GM23338 (cell line): ENCODE measurements at regions not wholly inside any gene's neighbourhood (a gene's known extent, or its start where the extent isn't known, plus 50 kb on each side); places are given as distances from the start of the nearest gene placed in this dataset.

Experiments used
- ATAC-seq: fragments of 200-7000 bp; cut with Tn5 transposase; 3 replicates; pipeline ENCODE4 v1.9.1; 2020
- DNase-seq: peaks from one replicate; pipeline ENCODE4 v3.0.0-alpha.2; 2015; ENCODE audit warnings: low spot score
- H2AFZ ChIP-seq: fragments of 200-600 bp; sonication (generic); 2 replicates; pipeline ENCODE4 v1.8.0; 2016; ENCODE audit warnings: antibody characterized with exemption, mild to moderate bottlenecking, moderate library complexity
- H3F3A ChIP-seq: fragments of 200-600 bp; sonication (generic); replicated peaks from 2 replicates; pipeline ENCODE4 v1.8.0; 2017; ENCODE audit warnings: antibody characterized with exemption, mixed run types, low read depth
- H3K27ac ChIP-seq: fragments of 200-600 bp; sonication (generic); 2 replicates; pipeline ENCODE4 v1.6.1; 2016; ENCODE audit warnings: low read depth
- H3K27me3 ChIP-seq: fragments of 200-600 bp; sonication (generic); 2 replicates; pipeline ENCODE4 v1.8.0; 2016; ENCODE audit warnings: mild to moderate bottlenecking, mixed run types, moderate library complexity; ENCODE audit not compliant: insufficient read depth
- H3K36me3 ChIP-seq: fragments of 200-600 bp; sonication (generic); 2 replicates; pipeline ENCODE4 v1.8.0; 2016; ENCODE audit warnings: mild to moderate bottlenecking; ENCODE audit not compliant: insufficient read depth
- H3K4me1 ChIP-seq: fragments of 200-600 bp; sonication (generic); 2 replicates; pipeline ENCODE4 v1.8.0; 2016; ENCODE audit warnings: mild to moderate bottlenecking, moderate library complexity; ENCODE audit not compliant: insufficient read depth
- H3K4me2 ChIP-seq: fragments of 200-600 bp; sonication (generic); 2 replicates; pipeline ENCODE4 v1.7.1; 2017; ENCODE audit warnings: mixed run types
- H3K4me3 ChIP-seq: fragments of 200-600 bp; sonication (generic); 2 replicates; pipeline ENCODE4 v1.6.1; 2016; ENCODE audit warnings: mixed run types
- H3K79me2 ChIP-seq: fragments of 200-600 bp; sonication (generic); replicated peaks from 2 replicates; pipeline ENCODE4 v1.8.0; 2017; ENCODE audit warnings: mild to moderate bottlenecking; ENCODE audit not compliant: insufficient read depth
- H3K9me2 ChIP-seq: fragments of 200-600 bp; sonication (generic); 2 replicates; pipeline ENCODE4 v1.8.0; 2017; ENCODE audit not compliant: insufficient read depth
- H4K20me1 ChIP-seq: fragments of 200-600 bp; sonication (generic); replicated peaks from 2 replicates; pipeline ENCODE4 v1.8.0; 2017; ENCODE audit warnings: mild to moderate bottlenecking; ENCODE audit not compliant: insufficient read depth
- H3K27ac Mint-ChIP-seq: 2 replicates; pipeline ENCODE4 v1.8.0; 2020; ENCODE audit warnings: inconsistent platforms, mild to moderate bottlenecking, moderate library complexity, mixed read lengths
- H3K27me3 Mint-ChIP-seq: 3 replicates; pipeline ENCODE4 v1.8.0; 2022; ENCODE audit warnings: low read depth, mild to moderate bottlenecking, moderate library complexity, mixed read lengths, inconsistent platforms; ENCODE audit not compliant: insufficient read depth, poor library complexity
- H3K36me3 Mint-ChIP-seq: 3 replicates; pipeline ENCODE4 v1.8.0; 2021; ENCODE audit warnings: low read depth, mild to moderate bottlenecking, inconsistent platforms, moderate library complexity, mixed read lengths
- H3K4me1 Mint-ChIP-seq: 3 replicates; pipeline ENCODE4 v1.8.0; 2020; ENCODE audit warnings: mild to moderate bottlenecking, inconsistent platforms, mixed read lengths
- H3K4me3 Mint-ChIP-seq: 3 replicates; pipeline ENCODE4 v1.8.0; 2021; ENCODE audit warnings: moderate library complexity, mild to moderate bottlenecking, inconsistent platforms, mixed read lengths
- H3K9me3 Mint-ChIP-seq: 3 replicates; pipeline ENCODE4 v1.8.0; 2020; ENCODE audit warnings: moderate library complexity, mild to moderate bottlenecking, inconsistent platforms, mixed read lengths
- CREB1 ChIP-seq: fragments of 250-450 bp; sonication (Bioruptor Pico); IDR thresholded peaks from 2 replicates; pipeline ENCODE4 v1.5.0; 2020; ENCODE audit warnings: low read depth, mild to moderate bottlenecking, moderate library complexity
- EZH2 ChIP-seq: fragments of 200-600 bp; sonication (generic); IDR thresholded peaks from one replicate; pipeline ENCODE4 v1.8.0; 2017; ENCODE audit warnings: antibody characterized with exemption, mild to moderate bottlenecking, low read depth; ENCODE audit not compliant: unreplicated experiment
- JUNB ChIP-seq: IDR thresholded peaks from one replicate; pipeline ENCODE4 v1.6.1; 2016; ENCODE audit warnings: antibody characterized with exemption; ENCODE audit not compliant: unreplicated experiment
- NANOG ChIP-seq: IDR thresholded peaks from 2 replicates; pipeline ENCODE4 v1.6.1; 2016; ENCODE audit warnings: antibody characterized with exemption, borderline replicate concordance
- STAT1 ChIP-seq: IDR thresholded peaks from one replicate; pipeline ENCODE4 v1.6.1; 2016; ENCODE audit warnings: antibody characterized with exemption; ENCODE audit not compliant: unreplicated experiment
- ZNF114 ChIP-seq: fragments of 250-450 bp; sonication (Bioruptor Pico); IDR thresholded peaks from 2 replicates; pipeline ENCODE4 v1.5.0; 2020; ENCODE audit warnings: mild to moderate bottlenecking, moderate library complexity
- TF ChIP-seq, protein P1 (sequence below), 2 experiments: fragments of 200-600 bp in 1 of 2; sonication (generic) in 1 of 2; conservative IDR thresholded peaks; 2 replicates each; pipeline versions ENCODE4 v1.5.1 to v1.6.1; 2016 to 2017; ENCODE audit warnings: antibody characterized with exemption in 2 of 2, low read depth in 2 of 2, mild to moderate bottlenecking in 2 of 2, moderate library complexity in 1 of 2
- TF ChIP-seq, protein P2 (sequence below): IDR thresholded peaks from one replicate; pipeline ENCODE4 v1.6.1; 2018; ENCODE audit warnings: antibody characterized with exemption; ENCODE audit not compliant: unreplicated experiment
- TF ChIP-seq, protein P3 (sequence below): IDR thresholded peaks from 2 replicates; pipeline ENCODE4 v1.6.1; 2016; ENCODE audit warnings: antibody characterized with exemption
- TF ChIP-seq, protein P4 (sequence below): fragments of 250-450 bp; sonication (Bioruptor Pico); IDR thresholded peaks from 2 replicates; pipeline ENCODE4 v1.5.0; 2020; ENCODE audit warnings: mild to moderate bottlenecking, moderate library complexity

DNA sequence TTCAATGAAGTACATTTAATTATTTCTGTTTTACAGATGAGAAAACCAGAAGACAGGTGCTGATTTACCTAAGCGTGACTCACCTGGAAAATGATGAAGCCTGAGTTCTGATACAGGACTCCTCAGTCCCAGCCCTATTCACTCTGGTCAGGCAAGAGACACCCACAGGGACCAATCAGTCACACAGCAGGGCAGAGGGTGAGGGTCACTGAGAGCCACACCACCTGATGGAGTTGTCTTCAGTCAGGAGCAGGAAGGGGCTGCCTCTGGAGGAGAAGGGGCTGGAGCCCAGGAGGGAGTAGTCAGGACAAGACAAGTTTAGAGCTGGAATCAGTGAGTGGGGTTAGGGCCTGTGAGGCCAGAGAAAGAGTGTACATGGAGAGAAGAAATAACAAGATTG is 251.2 kb upstream of the MOCS1 start (continued):
- TF ChIP-seq, protein P1, sequence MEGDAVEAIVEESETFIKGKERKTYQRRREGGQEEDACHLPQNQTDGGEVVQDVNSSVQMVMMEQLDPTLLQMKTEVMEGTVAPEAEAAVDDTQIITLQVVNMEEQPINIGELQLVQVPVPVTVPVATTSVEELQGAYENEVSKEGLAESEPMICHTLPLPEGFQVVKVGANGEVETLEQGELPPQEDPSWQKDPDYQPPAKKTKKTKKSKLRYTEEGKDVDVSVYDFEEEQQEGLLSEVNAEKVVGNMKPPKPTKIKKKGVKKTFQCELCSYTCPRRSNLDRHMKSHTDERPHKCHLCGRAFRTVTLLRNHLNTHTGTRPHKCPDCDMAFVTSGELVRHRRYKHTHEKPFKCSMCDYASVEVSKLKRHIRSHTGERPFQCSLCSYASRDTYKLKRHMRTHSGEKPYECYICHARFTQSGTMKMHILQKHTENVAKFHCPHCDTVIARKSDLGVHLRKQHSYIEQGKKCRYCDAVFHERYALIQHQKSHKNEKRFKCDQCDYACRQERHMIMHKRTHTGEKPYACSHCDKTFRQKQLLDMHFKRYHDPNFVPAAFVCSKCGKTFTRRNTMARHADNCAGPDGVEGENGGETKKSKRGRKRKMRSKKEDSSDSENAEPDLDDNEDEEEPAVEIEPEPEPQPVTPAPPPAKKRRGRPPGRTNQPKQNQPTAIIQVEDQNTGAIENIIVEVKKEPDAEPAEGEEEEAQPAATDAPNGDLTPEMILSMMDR (conservative IDR thresholded peaks at IDR 0.05; ENCODE audit: low read depth in 2 of 2) = no peak
- TF ChIP-seq ZNF114 (CRISPR knock-in tag) (no peak), JUNB (no peak), CREB1 (CRISPR knock-in tag) (no peak), EZH2 (no peak)
- TF ChIP-seq, protein P2, sequence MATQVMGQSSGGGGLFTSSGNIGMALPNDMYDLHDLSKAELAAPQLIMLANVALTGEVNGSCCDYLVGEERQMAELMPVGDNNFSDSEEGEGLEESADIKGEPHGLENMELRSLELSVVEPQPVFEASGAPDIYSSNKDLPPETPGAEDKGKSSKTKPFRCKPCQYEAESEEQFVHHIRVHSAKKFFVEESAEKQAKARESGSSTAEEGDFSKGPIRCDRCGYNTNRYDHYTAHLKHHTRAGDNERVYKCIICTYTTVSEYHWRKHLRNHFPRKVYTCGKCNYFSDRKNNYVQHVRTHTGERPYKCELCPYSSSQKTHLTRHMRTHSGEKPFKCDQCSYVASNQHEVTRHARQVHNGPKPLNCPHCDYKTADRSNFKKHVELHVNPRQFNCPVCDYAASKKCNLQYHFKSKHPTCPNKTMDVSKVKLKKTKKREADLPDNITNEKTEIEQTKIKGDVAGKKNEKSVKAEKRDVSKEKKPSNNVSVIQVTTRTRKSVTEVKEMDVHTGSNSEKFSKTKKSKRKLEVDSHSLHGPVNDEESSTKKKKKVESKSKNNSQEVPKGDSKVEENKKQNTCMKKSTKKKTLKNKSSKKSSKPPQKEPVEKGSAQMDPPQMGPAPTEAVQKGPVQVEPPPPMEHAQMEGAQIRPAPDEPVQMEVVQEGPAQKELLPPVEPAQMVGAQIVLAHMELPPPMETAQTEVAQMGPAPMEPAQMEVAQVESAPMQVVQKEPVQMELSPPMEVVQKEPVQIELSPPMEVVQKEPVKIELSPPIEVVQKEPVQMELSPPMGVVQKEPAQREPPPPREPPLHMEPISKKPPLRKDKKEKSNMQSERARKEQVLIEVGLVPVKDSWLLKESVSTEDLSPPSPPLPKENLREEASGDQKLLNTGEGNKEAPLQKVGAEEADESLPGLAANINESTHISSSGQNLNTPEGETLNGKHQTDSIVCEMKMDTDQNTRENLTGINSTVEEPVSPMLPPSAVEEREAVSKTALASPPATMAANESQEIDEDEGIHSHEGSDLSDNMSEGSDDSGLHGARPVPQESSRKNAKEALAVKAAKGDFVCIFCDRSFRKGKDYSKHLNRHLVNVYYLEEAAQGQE = no peak

DNA sequence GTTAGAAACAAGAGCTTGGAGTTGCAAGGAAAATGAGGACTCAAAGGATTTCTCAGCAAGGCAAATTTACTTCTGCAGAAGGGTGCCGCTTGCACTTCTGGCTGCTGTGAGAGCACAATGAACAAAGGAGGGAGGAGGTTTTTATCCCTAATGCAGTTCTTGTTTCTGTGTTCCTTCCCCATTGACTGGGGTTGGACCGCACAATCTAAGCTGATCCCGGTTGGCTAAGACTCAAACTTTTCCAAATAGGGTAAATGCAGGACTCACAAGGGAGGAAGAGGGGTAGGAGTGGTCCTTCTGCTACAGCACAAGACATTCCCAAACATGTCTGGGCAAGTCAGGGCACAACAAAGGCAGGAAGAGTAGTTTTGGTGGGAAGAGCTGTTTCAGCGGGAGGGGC is 249.6 kb upstream of the MOCS1 start:
- Mint-ChIP-seq H3K4me3 (no peak overlapping the region), H3K4me1 (peaks cover 15% of the 10 kb centered on the region), H3K36me3 (peaks cover 44% of the 10 kb centered on the region), H3K9me3 (peaks cover 47% of the 10 kb centered on the region), H3K27me3 (peaks cover 8% of the 10 kb centered on the region), H3K27ac (no peak overlapping the region)
- no peak overlapping the region for H3K27ac ChIP-seq
- ATAC-seq = no peak
- peaks cover 6% of the 10 kb centered on the region for H3K4me1 ChIP-seq
- peaks cover 6% of the 10 kb centered on the region; the same call in 1 of the 2 replicates for H3K9me2 ChIP-seq
- H3K4me2 ChIP-seq = no peak overlapping the region
- DNase-seq = no peak
- H3K4me3 ChIP-seq = no peak overlapping the region
- H3K36me3 ChIP-seq = peaks cover 11% of the 10 kb centered on the region; the same call in 1 of the 2 replicates
- no peaks in the 10 kb centered on the region for H4K20me1 ChIP-seq
- no peak overlapping the region for H2AFZ ChIP-seq
- no peaks in the 10 kb centered on the region for H3K79me2 ChIP-seq
- no peaks in the 10 kb centered on the region for H3F3A ChIP-seq
- no peaks in the 10 kb centered on the region for H3K27me3 ChIP-seq
- TF ChIP-seq NANOG = no peak
- no peak for TF ChIP-seq CREB1 (CRISPR knock-in tag)
- TF ChIP-seq EZH2 = no peak
- TF ChIP-seq, protein P1 (conservative IDR thresholded peaks at IDR 0.05; ENCODE audit: low read depth in 2 of 2) = no peak
- no peak for TF ChIP-seq ZNF114 (CRISPR knock-in tag)
- TF ChIP-seq, protein P3, sequence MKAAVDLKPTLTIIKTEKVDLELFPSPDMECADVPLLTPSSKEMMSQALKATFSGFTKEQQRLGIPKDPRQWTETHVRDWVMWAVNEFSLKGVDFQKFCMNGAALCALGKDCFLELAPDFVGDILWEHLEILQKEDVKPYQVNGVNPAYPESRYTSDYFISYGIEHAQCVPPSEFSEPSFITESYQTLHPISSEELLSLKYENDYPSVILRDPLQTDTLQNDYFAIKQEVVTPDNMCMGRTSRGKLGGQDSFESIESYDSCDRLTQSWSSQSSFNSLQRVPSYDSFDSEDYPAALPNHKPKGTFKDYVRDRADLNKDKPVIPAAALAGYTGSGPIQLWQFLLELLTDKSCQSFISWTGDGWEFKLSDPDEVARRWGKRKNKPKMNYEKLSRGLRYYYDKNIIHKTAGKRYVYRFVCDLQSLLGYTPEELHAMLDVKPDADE = no peak
- no peak for TF ChIP-seq STAT1
- TF ChIP-seq, protein P4, sequence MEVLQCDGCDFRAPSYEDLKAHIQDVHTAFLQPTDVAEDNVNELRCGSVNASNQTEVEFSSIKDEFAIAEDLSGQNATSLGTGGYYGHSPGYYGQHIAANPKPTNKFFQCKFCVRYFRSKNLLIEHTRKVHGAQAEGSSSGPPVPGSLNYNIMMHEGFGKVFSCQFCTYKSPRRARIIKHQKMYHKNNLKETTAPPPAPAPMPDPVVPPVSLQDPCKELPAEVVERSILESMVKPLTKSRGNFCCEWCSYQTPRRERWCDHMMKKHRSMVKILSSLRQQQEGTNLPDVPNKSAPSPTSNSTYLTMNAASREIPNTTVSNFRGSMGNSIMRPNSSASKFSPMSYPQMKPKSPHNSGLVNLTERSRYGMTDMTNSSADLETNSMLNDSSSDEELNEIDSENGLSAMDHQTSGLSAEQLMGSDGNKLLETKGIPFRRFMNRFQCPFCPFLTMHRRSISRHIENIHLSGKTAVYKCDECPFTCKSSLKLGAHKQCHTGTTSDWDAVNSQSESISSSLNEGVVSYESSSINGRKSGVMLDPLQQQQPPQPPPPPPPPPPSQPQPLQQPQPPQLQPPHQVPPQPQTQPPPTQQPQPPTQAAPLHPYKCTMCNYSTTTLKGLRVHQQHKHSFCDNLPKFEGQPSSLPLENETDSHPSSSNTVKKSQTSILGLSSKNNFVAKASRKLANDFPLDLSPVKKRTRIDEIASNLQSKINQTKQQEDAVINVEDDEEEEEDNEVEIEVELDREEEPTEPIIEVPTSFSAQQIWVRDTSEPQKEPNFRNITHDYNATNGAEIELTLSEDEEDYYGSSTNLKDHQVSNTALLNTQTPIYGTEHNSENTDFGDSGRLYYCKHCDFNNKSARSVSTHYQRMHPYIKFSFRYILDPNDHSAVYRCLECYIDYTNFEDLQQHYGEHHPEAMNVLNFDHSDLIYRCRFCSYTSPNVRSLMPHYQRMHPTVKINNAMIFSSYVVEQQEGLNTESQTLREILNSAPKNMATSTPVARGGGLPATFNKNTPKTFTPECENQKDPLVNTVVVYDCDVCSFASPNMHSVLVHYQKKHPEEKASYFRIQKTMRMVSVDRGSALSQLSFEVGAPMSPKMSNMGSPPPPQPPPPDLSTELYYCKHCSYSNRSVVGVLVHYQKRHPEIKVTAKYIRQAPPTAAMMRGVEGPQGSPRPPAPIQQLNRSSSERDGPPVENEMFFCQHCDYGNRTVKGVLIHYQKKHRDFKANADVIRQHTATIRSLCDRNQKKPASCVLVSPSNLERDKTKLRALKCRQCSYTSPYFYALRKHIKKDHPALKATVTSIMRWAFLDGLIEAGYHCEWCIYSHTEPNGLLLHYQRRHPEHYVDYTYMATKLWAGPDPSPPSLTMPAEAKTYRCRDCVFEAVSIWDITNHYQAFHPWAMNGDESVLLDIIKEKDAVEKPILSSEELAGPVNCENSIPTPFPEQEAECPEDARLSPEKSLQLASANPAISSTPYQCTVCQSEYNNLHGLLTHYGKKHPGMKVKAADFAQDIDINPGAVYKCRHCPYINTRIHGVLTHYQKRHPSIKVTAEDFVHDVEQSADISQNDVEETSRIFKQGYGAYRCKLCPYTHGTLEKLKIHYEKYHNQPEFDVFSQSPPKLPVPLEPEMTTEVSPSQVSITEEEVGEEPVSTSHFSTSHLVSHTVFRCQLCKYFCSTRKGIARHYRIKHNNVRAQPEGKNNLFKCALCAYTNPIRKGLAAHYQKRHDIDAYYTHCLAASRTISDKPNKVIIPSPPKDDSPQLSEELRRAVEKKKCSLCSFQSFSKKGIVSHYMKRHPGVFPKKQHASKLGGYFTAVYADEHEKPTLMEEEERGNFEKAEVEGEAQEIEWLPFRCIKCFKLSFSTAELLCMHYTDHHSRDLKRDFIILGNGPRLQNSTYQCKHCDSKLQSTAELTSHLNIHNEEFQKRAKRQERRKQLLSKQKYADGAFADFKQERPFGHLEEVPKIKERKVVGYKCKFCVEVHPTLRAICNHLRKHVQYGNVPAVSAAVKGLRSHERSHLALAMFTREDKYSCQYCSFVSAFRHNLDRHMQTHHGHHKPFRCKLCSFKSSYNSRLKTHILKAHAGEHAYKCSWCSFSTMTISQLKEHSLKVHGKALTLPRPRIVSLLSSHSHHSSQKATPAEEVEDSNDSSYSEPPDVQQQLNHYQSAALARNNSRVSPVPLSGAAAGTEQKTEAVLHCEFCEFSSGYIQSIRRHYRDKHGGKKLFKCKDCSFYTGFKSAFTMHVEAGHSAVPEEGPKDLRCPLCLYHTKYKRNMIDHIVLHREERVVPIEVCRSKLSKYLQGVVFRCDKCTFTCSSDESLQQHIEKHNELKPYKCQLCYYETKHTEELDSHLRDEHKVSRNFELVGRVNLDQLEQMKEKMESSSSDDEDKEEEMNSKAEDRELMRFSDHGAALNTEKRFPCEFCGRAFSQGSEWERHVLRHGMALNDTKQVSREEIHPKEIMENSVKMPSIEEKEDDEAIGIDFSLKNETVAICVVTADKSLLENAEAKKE (CRISPR knock-in tag) = no peak
